Progenitor cell of endocrine pancreas (in vitro differentiated cells): ENCODE measurements at regions not wholly inside any gene's neighbourhood (a gene's known extent, or its start where the extent isn't known, plus 50 kb on each side); places are given as distances from the start of the nearest gene placed in this dataset.

ENCODE experiments used
- DNase-seq: peaks from one replicate; pipeline ENCODE4 v3.0.0; 2021; ENCODE audit warnings: low spot score; ENCODE audit not compliant: unreplicated experiment
- H3K27ac Mint-ChIP-seq: 2 replicates; pipeline ENCODE4 v1.8.0; 2021; ENCODE audit warnings: mild to moderate bottlenecking, moderate library complexity, mixed read lengths
- H3K27me3 Mint-ChIP-seq: 2 replicates; pipeline ENCODE4 v1.8.0; 2021; ENCODE audit warnings: mixed read lengths
- H3K36me3 Mint-ChIP-seq: 2 replicates; pipeline ENCODE4 v1.8.0; 2022; ENCODE audit warnings: mixed read lengths; ENCODE audit not compliant: insufficient read depth
- H3K4me1 Mint-ChIP-seq: 2 replicates; pipeline ENCODE4 v1.8.0; 2021; ENCODE audit warnings: low read depth, mixed read lengths
- H3K4me3 Mint-ChIP-seq: 2 replicates; pipeline ENCODE4 v1.8.0; 2021; ENCODE audit warnings: low read depth, mild to moderate bottlenecking, moderate library complexity, mixed read lengths
- H3K9me3 Mint-ChIP-seq: 2 replicates; pipeline ENCODE4 v1.8.0; 2021; ENCODE audit warnings: low read depth, mixed read lengths
- TF ChIP-seq, protein P1 (sequence below): fragments of 200-600 bp; sonication (generic); IDR thresholded peaks from one replicate; pipeline ENCODE4 v1.5.0; 2021; ENCODE audit warnings: antibody characterized with exemption, mild to moderate bottlenecking; ENCODE audit not compliant: unreplicated experiment

DNA sequence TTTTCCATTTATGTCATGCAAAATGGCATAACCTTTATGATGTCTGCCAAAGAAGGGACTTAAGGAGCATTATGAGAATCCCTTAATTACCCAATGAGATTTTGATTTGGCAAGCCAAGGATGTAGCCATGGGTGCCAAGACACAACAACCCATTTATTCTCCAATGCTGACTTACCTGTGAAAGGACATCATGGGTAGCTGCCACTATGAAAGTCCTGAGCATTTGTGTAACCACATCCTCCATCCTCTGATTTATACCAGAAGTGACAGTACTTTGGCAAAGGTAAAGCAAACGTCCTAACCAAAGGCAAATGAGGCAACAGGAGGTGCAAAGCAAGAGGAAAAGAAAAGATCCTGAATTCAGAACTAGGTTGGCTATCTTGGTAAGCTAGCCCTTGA lies 87.3 kb upstream of the EMCN start:
- DNase-seq: no peak
- Mint-ChIP-seq H3K27me3 (no peaks in the 10 kb centered on the region), H3K4me3 (no peak overlapping the region), H3K27ac (no peak overlapping the region), H3K9me3 (no peaks in the 10 kb centered on the region), H3K4me1 (no peaks in the 10 kb centered on the region), H3K36me3 (no peaks in the 10 kb centered on the region)
- TF ChIP-seq, protein P1, sequence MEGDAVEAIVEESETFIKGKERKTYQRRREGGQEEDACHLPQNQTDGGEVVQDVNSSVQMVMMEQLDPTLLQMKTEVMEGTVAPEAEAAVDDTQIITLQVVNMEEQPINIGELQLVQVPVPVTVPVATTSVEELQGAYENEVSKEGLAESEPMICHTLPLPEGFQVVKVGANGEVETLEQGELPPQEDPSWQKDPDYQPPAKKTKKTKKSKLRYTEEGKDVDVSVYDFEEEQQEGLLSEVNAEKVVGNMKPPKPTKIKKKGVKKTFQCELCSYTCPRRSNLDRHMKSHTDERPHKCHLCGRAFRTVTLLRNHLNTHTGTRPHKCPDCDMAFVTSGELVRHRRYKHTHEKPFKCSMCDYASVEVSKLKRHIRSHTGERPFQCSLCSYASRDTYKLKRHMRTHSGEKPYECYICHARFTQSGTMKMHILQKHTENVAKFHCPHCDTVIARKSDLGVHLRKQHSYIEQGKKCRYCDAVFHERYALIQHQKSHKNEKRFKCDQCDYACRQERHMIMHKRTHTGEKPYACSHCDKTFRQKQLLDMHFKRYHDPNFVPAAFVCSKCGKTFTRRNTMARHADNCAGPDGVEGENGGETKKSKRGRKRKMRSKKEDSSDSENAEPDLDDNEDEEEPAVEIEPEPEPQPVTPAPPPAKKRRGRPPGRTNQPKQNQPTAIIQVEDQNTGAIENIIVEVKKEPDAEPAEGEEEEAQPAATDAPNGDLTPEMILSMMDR: no peak

DNA sequence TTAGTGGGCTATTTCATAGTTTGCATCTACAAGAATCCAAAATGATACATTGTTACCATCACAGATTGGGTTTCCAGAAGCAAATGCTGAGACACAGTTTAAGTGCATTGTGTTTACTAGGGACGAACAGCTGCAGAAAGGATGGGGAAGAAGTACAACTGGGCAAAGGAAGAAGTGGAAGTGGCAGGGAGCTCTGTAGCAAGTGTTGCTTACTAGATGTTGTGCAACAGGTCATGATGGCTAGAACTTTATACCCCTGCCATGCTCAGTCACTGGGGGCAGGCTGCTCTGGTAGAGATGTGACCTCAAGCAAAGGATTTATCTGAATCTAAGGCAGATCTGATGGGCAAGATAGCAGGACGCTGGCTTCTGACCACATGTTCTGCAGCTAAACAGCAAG lies 76.1 kb upstream of the EMCN start:
- Mint-ChIP-seq H3K27ac (no peak overlapping the region), H3K9me3 (no peaks in the 10 kb centered on the region), H3K36me3 (no peaks in the 10 kb centered on the region), H3K4me1 (no peaks in the 10 kb centered on the region), H3K27me3 (no peaks in the 10 kb centered on the region), H3K4me3 (no peak overlapping the region)
- no peak for DNase-seq
- TF ChIP-seq, protein P1: no peak

DNA sequence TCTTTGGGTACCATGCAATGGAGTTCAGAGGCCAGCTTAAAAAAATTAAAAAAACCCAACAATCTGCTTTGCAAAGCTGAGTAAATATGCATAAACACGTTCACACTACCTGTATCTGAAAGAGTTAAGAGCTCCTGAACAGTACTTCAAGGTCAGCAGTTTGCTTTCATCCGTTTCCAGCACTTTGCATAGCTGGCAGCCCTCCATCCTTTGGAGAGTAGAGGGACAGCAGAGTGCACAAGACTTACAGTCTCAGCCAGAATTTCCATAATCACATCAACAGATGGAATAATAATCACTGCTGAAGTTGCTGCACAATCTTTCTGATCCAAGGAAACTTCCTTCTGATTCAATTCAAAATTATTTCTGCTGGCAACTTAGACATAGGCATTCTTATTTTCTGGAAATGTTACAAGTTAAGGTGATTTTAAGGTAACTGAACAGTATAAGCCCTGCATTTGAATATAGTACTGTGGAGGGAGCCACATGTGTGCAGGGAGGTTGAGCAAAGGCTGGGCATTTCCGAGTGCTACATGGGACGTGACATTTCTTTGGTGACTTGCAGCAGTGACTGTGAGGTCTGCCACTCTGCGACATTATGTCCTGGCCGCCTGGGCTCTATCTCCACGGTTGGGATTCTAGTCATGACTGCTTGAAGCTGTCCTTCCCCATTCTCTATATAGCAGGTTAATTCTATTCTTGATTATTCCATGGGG lies 73.5 kb upstream of the EMCN start:
- no peak overlapping the region for H3K27ac Mint-ChIP-seq
- DNase-seq: no peak
- no peaks in the 10 kb centered on the region for H3K36me3 Mint-ChIP-seq
- TF ChIP-seq, protein P1: no peak
- no peaks in the 10 kb centered on the region for H3K9me3 Mint-ChIP-seq
- H3K4me3 Mint-ChIP-seq: no peak overlapping the region
- no peaks in the 10 kb centered on the region for H3K4me1 Mint-ChIP-seq
- no peaks in the 10 kb centered on the region for H3K27me3 Mint-ChIP-seq

DNA sequence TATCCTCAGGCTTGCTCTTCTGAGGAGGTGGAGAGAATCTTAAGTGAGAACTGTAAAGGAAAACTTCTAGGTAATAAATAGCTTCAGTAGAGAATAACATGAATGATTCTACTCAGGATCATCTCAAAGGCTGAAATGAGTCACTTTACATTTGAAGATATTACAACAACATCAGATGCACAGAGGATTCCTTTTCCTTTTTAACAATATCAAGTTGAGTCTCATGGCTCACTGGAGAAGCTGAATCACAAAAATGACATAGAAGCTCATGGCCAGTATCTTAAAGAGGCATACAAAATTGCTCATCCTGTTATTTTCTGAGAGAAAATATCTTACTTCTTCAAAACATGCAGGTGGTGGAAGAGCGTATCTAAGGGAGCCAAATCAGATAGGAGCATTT lies 72.5 kb upstream of the EMCN start:
- Mint-ChIP-seq H3K27me3 (no peaks in the 10 kb centered on the region), H3K27ac (no peak overlapping the region), H3K36me3 (no peaks in the 10 kb centered on the region), H3K4me1 (no peaks in the 10 kb centered on the region), H3K9me3 (no peaks in the 10 kb centered on the region), H3K4me3 (no peak overlapping the region)
- TF ChIP-seq, protein P1: no peak
- no peak for DNase-seq

DNA sequence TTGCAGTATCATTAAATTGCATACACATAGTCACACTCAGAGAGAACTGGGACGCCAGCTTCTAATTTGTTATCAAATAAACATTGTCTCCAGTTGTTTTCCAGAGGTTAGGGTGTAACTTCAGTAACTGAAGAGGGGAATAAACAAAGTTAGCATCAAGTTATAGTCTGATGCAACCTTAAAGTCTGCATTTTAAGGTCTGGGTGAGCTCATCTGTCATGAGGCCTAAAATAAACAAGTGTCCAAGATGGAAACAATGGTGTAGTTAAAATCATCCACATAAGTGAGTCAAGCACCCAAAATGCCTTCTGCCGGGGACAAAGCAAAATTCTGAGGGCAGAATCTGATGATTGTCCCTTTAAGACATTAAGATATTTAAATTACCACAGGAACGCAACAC lies 70.3 kb upstream of the EMCN start:
- Mint-ChIP-seq H3K9me3 (no peaks in the 10 kb centered on the region), H3K36me3 (no peaks in the 10 kb centered on the region), H3K27me3 (no peaks in the 10 kb centered on the region), H3K27ac (no peak overlapping the region), H3K4me3 (no peak overlapping the region), H3K4me1 (no peaks in the 10 kb centered on the region)
- TF ChIP-seq, protein P1: no peak
- DNase-seq: no peak
